Bone marrow (tissue), 2 donors: ENCODE measurements at regions not wholly inside any gene's neighbourhood (a gene's known extent, or its start where the extent isn't known, plus 50 kb on each side); places are given as distances from the start of the nearest gene placed in this dataset.
"Not testable (repeated sequence)": the region's sequence is repeated elsewhere in the genome, so short reads cannot be mapped to it uniquely, and the experiment has no call there.

Experiments used
- DNase-seq, 2 donors: peaks; one replicate each; lab custom pipeline; 2025; lab: John Stamatoyannopoulos, UW

DNA sequence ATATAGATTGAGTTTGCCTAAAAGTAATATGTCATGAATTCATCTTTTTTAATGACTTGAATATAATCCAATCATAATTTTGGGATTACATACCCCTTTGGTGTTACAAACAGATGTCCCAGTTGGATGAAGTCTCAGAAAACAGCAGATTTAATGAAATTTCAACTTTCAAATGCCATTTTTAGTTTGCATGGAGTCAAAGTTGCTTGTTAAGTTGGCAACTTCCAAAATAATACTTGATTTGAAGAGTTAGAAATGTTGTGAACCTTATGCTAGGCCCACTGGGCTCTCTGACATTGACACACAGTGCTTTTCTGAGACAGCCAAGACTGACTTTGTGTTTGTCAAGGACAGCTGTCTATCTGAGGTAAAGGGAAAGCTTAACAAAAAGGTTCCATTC is 248.1 kb downstream of the KIF20B start:
- no peak for DNase-seq

- DNase-seq, result no peak
Observed at GRCh38 chr10:89952325-89952724, 250.9 kb downstream of the KIF20B start.

DNA sequence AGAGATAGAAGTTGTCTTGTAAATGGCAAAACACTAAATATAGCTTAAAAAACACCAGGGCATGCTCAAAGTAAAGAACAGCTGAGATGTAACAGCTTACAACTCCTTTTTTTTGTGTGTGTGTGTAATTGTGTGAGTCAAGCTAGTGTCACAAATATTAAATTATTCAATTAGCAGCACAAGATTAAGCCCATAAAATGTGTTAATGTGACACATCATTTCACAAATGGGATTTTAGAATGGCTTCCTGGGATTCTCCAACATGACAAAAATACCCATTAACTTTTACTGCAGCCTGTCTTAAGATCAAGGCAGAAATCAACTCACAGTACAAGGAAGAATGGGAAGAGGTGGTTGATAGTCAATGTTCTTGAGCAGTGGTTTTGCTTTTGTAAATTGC is 251.4 kb downstream of the KIF20B start:
- DNase-seq, result no peak

GRCh38 chr10:89954061-89954460 is 252.7 kb downstream of the KIF20B start:
- no peak for DNase-seq

GRCh38 chr10:89954787-89955566 is 253.6 kb downstream of the KIF20B start:
- DNase-seq, result no peak

- DNase-seq, result no peak
Observed at GRCh38 chr10:89959433-89960110, 258.2 kb downstream of the KIF20B start.

DNA sequence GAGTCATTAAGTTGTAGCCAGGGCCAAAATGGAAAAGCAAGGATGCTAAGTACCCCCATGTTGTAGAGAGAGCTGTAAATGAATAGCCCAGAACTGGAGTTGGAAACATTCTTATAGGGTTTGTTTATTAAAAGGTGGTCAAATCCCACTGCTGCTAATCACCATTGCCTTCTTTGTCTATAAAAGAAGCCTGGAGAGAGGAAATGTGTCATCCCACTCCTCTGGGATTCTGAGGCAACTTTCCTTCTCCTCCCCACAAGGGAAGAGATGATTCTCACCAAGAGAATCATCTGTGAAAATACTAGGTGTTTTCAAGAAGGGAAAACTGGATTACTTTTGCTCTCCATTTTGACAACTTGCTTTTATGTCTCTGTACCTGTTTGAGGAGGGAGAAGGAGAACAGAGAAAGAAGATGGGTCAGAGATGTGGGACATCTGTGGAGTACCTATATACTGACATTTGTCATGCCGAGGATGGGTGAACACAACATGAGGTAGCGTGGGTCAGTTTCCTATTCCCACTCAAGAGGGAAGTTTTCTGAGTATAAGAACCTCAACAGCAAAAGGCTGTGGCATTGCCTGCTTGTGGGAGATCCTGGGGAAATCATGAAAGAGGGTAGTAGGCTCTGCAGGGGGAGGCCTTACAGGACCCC is 262.2 kb downstream of the KIF20B start:
- no peak for DNase-seq

- no peak for DNase-seq
Observed at GRCh38 chr10:89966211-89966610, 264.8 kb downstream of the KIF20B start.

DNA sequence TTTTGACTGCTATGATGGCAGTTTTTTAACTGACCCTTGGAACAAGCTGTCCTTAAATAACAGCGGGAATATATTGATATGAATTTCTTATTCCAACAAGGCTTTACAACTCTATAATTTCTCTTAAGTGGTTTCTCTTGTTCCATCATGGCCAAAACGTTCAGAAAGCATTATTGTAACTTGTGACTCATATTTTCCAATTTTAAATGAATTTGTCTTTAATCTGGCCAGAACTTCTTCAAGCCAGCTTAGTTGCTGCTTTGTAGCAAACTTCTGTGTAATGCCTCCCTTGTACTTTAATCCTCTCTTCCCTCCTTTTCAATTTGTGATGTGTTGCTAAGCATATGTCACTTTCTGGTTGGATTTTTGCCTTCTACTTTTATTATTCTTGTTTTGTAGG is 271.9 kb downstream of the KIF20B start:
- no peak for DNase-seq

DNA sequence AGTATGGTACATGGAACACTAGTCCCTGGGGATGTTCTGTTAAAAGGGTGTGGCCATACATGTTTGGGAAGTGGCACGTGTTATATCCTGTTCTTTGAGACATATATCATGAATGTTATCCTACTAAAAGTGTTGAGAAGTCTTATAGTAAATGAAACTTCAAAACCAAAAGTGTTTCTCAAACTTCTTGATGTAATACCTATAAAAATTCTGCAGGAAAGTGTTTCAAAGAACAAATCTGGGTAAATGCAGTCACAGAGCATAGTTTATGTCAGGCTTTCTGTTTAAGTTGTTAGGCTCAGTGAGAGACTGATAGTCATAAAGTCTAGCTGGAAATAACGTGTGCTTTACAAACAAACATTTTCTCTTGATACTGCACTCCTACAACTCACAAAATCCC is 273.7 kb downstream of the KIF20B start:
- no peak for DNase-seq

- no peak for DNase-seq
Observed at GRCh38 chr10:89975771-89976170, 274.4 kb downstream of the KIF20B start.

GRCh38 chr10:89978081-89978480 is 276.7 kb downstream of the KIF20B start:
- no peak for DNase-seq

- no peak for DNase-seq
Observed at GRCh38 chr10:89979726-89980125, 278.3 kb downstream of the KIF20B start.

- no peak for DNase-seq
Observed at GRCh38 chr10:89980166-89980565, 278.8 kb downstream of the KIF20B start.

DNA sequence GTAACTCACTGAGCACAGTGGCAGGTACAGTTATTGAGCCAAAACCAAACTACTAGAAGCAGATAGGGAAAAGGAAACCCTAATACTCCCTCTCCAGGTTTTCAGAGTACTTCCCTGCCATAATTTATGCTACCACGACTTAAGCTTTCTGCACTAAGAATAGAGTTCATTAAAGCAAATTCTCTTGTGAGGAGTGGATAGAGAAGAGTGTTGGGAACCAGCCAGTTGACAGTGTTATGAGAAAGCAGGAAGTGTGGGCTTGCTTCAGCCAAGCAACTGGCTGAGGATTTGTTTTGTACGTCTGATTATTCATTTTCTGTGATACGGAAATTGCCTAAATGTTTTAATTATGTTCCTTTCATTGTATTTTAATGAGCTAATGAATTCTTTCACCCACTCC is 280.5 kb downstream of the KIF20B start:
- no peak for DNase-seq

GRCh38 chr10:89985446-89985845 is 284.1 kb downstream of the KIF20B start:
- no peak for DNase-seq

- DNase-seq, result not testable (repeated sequence)
Observed at GRCh38 chr10:89988361-89988760, 287.0 kb downstream of the KIF20B start.

DNA sequence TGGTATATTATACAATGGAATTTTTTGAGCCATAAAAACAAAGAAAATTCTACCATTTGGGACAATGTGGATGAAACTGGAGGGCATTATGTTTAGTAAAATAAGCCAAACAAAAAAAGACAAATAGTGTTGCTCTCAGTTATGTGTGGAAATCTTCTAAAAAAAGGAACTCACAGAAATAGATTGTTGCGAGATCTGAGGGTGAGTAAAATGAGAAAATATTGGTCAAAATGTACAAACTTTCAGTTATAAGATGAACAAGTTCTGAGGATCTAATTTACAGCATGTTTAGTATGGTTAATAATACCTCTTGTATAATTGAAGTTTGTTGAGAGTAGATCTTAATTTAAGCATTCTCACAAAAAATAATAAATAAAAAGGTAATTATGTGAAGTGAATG is 291.2 kb downstream of the KIF20B start:
- DNase-seq, result no peak

DNA sequence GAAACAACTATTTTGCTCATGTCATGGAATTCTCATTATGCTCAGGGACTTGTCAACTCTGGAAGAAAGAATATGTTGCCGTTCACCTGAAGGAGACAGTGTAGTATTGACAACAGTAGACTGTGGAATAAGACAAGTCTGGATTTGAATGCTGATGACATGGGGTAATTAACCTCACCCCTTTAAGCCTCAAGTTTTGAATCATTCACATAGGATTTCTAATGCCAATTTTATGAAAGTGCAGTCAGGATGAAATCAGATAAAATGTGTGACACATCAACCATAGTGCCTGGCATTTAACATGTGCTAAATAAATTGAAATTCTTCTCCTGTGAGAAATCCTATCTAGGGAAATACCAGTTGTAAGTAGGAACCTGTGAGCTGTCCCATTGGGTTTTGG is 305.8 kb downstream of the KIF20B start:
- no peak for DNase-seq

GRCh38 chr10:90011281-90011680 is 309.9 kb downstream of the KIF20B start:
- DNase-seq, result not testable (repeated sequence)

- DNase-seq, result no peak
Observed at GRCh38 chr10:90018819-90019218, 317.4 kb downstream of the KIF20B start.

DNA sequence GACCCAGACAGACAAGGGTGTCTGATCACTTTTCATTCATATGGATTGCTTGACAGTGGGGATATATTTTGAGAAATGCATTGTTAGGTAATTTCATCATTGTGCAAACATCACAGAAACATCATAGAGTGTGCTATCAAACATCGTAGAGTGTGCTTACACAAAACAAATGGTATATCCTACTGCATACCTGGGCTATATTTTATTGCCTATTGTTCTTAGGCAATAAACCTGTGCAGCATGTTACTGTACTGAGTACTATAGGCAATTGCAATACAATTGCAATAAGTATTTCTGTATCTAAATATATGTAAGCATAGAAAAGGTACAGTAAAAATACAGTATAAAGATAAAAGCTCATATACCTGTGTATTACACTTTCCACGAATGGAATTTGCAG is 319.1 kb downstream of the KIF20B start:
- DNase-seq, result no peak

- no peak for DNase-seq
Observed at GRCh38 chr10:90023950-90024349, 322.6 kb downstream of the KIF20B start.
